ENCODE measurements at regions not wholly inside any gene's neighbourhood (a gene's known extent, or its start where the extent isn't known, plus 50 kb on each side); places are given as distances from the start of the nearest gene placed in this dataset.

DNA sequence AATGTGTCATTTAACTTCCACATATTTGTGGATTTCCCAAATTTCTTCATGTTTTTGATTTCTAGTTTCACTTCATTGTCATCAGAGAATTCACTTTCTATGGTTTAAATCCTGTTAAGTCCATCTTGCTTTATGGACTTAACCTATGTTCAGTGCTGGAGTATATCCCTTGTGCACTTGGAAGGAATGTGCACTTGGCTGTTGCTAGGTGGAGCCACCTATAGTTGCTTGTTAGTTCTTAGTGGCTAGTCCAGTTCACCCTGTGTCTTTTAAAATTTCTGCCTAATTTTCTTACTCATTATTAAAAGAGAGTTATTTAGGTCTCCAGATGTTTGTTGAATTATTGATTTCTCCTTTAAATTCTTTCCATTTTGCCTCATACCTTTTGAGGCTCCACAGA, 1472.5 kb upstream of the CDH6 start:
- TF ChIP-seq, protein P1, sequence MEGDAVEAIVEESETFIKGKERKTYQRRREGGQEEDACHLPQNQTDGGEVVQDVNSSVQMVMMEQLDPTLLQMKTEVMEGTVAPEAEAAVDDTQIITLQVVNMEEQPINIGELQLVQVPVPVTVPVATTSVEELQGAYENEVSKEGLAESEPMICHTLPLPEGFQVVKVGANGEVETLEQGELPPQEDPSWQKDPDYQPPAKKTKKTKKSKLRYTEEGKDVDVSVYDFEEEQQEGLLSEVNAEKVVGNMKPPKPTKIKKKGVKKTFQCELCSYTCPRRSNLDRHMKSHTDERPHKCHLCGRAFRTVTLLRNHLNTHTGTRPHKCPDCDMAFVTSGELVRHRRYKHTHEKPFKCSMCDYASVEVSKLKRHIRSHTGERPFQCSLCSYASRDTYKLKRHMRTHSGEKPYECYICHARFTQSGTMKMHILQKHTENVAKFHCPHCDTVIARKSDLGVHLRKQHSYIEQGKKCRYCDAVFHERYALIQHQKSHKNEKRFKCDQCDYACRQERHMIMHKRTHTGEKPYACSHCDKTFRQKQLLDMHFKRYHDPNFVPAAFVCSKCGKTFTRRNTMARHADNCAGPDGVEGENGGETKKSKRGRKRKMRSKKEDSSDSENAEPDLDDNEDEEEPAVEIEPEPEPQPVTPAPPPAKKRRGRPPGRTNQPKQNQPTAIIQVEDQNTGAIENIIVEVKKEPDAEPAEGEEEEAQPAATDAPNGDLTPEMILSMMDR (IDR thresholded peaks at IDR 0.05) = no peak
- no peak for TF ChIP-seq POLR2A (IDR thresholded peaks at IDR 0.05; ENCODE audit: low read depth)
